Ishikawa (cell line): ENCODE measurements at regions not wholly inside any gene's neighbourhood (a gene's known extent, or its start where the extent isn't known, plus 50 kb on each side); places are given as distances from the start of the nearest gene placed in this dataset.

Experiments used
- CREB1 ChIP-seq: IDR thresholded peaks from 2 replicates; pipeline ENCODE4 v1.6.1; 2012; ENCODE audit warnings: low read depth
- EP300 ChIP-seq: IDR thresholded peaks from 2 replicates; pipeline ENCODE4 v1.6.1; 2012; ENCODE audit warnings: borderline replicate concordance
- FOXM1 ChIP-seq: IDR thresholded peaks from 2 replicates; pipeline ENCODE4 v1.6.1; 2012; ENCODE audit warnings: low read depth, borderline replicate concordance
- NFIC ChIP-seq: IDR thresholded peaks from 2 replicates; pipeline ENCODE4 v1.6.1; 2012
- REST ChIP-seq: IDR thresholded peaks from 2 replicates; pipeline ENCODE4 v1.6.1; 2012; ENCODE audit warnings: low read depth, mild to moderate bottlenecking
- TAF1 ChIP-seq: IDR thresholded peaks from 2 replicates; pipeline ENCODE4 v1.6.1; 2012; ENCODE audit warnings: low read depth, mild to moderate bottlenecking
- TCF12 ChIP-seq: IDR thresholded peaks from 2 replicates; pipeline ENCODE4 v1.6.1; 2012; ENCODE audit warnings: low read depth
- USF1 ChIP-seq: IDR thresholded peaks from 2 replicates; pipeline ENCODE4 v1.6.1; 2012
- YY1 ChIP-seq: IDR thresholded peaks from 2 replicates; pipeline ENCODE4 v1.6.1; 2012; ENCODE audit warnings: low read depth

GRCh38 chr2:155696571-155696970, 636.0 kb downstream of the NR4A2 start:
- TF ChIP-seq TCF12, result no peak
- no peak for TF ChIP-seq CREB1
- no peak for TF ChIP-seq YY1
- no peak for TF ChIP-seq NFIC
- TF ChIP-seq EP300, result no peak
- no peak for TF ChIP-seq FOXM1
- no peak for TF ChIP-seq TAF1
- TF ChIP-seq REST, result no peak
- no peak for TF ChIP-seq USF1
